Spleen (tissue), 7 donors: ENCODE measurements at regions not wholly inside any gene's neighbourhood (a gene's known extent, or its start where the extent isn't known, plus 50 kb on each side); places are given as distances from the start of the nearest gene placed in this dataset.

Experiments used
- CTCF ChIP-seq, 11 experiments: fragments of 200-600 bp in 7 of 11; fragments of 450-650 bp in 4 of 11; sonication (generic) in 4 of 11; IDR thresholded peaks in 8 of 11; conservative IDR thresholded peaks in 3 of 11; 1 replicate in 7 of 11; 2 replicates in 4 of 11; pipeline versions ENCODE4 v1.4.0 to v1.8.0; 2016 to 2021; ENCODE audit warnings: antibody characterized with exemption in 11 of 11, inconsistent platforms in 4 of 11, mild to moderate bottlenecking in 1 of 11
- POLR2A ChIP-seq, 3 donors: fragments of 450-650 bp; IDR thresholded peaks; one replicate each; pipeline ENCODE4 v1.5.1; 2017; ENCODE audit warnings: antibody characterized with exemption in 3 of 3, mild to moderate bottlenecking in 1 of 3
- donor health status: DM: no; HTN: no; CAD: no; lungs with moderate emphysema.
- donor health status: DM: no; HTN: no; CAD: no.
- donor health status: DM: no; HTN: no; CAD: no.

- no peak for TF ChIP-seq CTCF (IDR thresholded peaks at IDR 0.05 in 8 of 11, conservative IDR thresholded peaks at IDR 0.05 in 3 of 11)
- no peak for TF ChIP-seq POLR2A (IDR thresholded peaks at IDR 0.05)
Observed at GRCh38 chr18:34050661-34051060, 174.1 kb downstream of the NOL4 start.
